ENCODE measurements at regions not wholly inside any gene's neighbourhood (a gene's known extent, or its start where the extent isn't known, plus 50 kb on each side); places are given as distances from the start of the nearest gene placed in this dataset.

GRCh38 chr7:144908324-144908723 is 72.5 kb upstream of the TPK1 start:
- TF ChIP-seq CTCF (IDR thresholded peaks at IDR 0.05) (no peak), POLR2A (IDR thresholded peaks at IDR 0.05) (no peak)
